CD8-positive, alpha-beta memory T cell (primary cell): ENCODE measurements at regions not wholly inside any gene's neighbourhood (a gene's known extent, or its start where the extent isn't known, plus 50 kb on each side); places are given as distances from the start of the nearest gene placed in this dataset.

Experiments used
- CTCF ChIA-PET: fragments of 350-600 bp; sonication (Branson Sonifier 250); formaldehyde crosslinking; loops from one replicate; lab custom pipeline; 2021; ENCODE audit warnings: antibody characterized with exemption; lab: Charles Lee
- POLR2A ChIA-PET: fragments of 350-600 bp; sonication (Branson Sonifier 250); formaldehyde crosslinking; loops from one replicate; lab custom pipeline; 2021; ENCODE audit warnings: antibody characterized with exemption; lab: Charles Lee
- DNase-seq, 5 donors: peaks; one replicate each; pipeline versions ENCODE4 v3.0.0 to v3.0.0-alpha.2; 2020 to 2022; ENCODE audit warnings: mixed read lengths in 1 of 5
- H3K27ac ChIP-seq: one replicate; pipeline ENCODE4 v1.7.0; 2013; ENCODE audit warnings: low read depth, mild to moderate bottlenecking, low read length, moderate library complexity
- H3K27me3 ChIP-seq: 2 replicates; pipeline ENCODE4 v1.7.0; 2013; ENCODE audit warnings: low read length, mild to moderate bottlenecking; ENCODE audit not compliant: insufficient read depth, poor library complexity, severe bottlenecking
- H3K36me3 ChIP-seq: 2 replicates; pipeline ENCODE4 v1.7.0; 2013; ENCODE audit warnings: mild to moderate bottlenecking, low read length, moderate library complexity; ENCODE audit not compliant: insufficient read depth
- H3K4me1 ChIP-seq: 2 replicates; pipeline ENCODE4 v1.7.0; 2013; ENCODE audit warnings: mild to moderate bottlenecking, low read length, moderate library complexity; ENCODE audit not compliant: insufficient read depth
- H3K4me3 ChIP-seq: 2 replicates; pipeline ENCODE4 v1.7.0; 2013; ENCODE audit warnings: mild to moderate bottlenecking, low read length
- H3K9me3 ChIP-seq: 2 replicates; pipeline ENCODE4 v1.7.0; 2013; ENCODE audit warnings: mild to moderate bottlenecking, low read length
- H3K27ac Mint-ChIP-seq, 8 donors: one replicate each; pipeline ENCODE4 v1.8.0; 2020 to 2021; ENCODE audit warnings: mixed read lengths in 8 of 8, mild to moderate bottlenecking in 6 of 8, inconsistent platforms in 3 of 8, moderate library complexity in 3 of 8
- H3K27me3 Mint-ChIP-seq, 2 donors: one replicate each; pipeline ENCODE4 v1.8.0; 2020 to 2021; ENCODE audit warnings: mixed read lengths in 2 of 2, mild to moderate bottlenecking in 1 of 2, moderate library complexity in 1 of 2
- H3K36me3 Mint-ChIP-seq, 3 donors: one replicate each; pipeline ENCODE4 v1.8.0; 2020 to 2021; ENCODE audit warnings: mixed read lengths in 3 of 3, inconsistent platforms in 1 of 3, mild to moderate bottlenecking in 1 of 3
- H3K4me1 Mint-ChIP-seq, 3 donors: one replicate each; pipeline ENCODE4 v1.8.0; 2020 to 2021; ENCODE audit warnings: mixed read lengths in 3 of 3, inconsistent platforms in 1 of 3, mild to moderate bottlenecking in 1 of 3
- H3K4me3 Mint-ChIP-seq, 7 donors: one replicate each; pipeline ENCODE4 v1.8.0; 2020 to 2021; ENCODE audit warnings: mixed read lengths in 7 of 7, mild to moderate bottlenecking in 6 of 7, moderate library complexity in 4 of 7, inconsistent platforms in 2 of 7
- H3K9me3 Mint-ChIP-seq, 5 donors: one replicate each; pipeline ENCODE4 v1.8.0; 2020 to 2022; ENCODE audit warnings: mixed read lengths in 5 of 5, mild to moderate bottlenecking in 3 of 5, moderate library complexity in 2 of 5, inconsistent platforms in 1 of 5

DNA sequence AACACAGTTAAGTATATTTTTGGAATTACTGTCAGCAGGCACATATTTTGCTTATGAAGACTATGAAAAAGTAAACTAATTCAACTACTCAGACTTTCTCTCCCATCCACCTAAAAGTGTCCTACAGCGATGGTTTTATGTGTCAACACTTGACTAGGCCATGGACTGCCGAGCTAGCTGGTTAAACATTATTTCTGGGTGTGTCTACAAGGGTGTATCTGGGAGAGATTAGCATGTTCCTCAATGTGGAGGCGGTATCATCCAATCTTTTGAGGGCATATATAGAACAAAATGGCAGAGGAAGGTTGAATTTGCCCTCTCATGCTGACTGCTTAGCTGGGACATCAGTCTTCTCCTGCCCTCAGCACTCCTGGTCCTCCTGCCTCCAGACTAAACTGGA, 82.7 kb upstream of the CDYL2 start:
- H3K27me3 ChIP-seq, result no peaks in the 10 kb centered on the region
- Mint-ChIP-seq H3K36me3 (no peaks in the 10 kb centered on the region), H3K9me3 (no peaks in the 10 kb centered on the region), H3K27ac (no peak overlapping the region), H3K27me3 (peaks cover 8 to 20% of the 10 kb centered on the region in 2 donors), H3K4me3 (no peak overlapping the region), H3K4me1 (no peaks in the 10 kb centered on the region)
- H3K27ac ChIP-seq, result no peak overlapping the region
- POLR2A ChIA-PET, result no interaction called here
- no peaks in the 10 kb centered on the region for H3K36me3 ChIP-seq
- CTCF ChIA-PET, result no interaction called here
- H3K9me3 ChIP-seq, result no peaks in the 10 kb centered on the region
- DNase-seq, result no peak
- no peaks in the 10 kb centered on the region for H3K4me1 ChIP-seq
- H3K4me3 ChIP-seq, result no peak overlapping the region

DNA sequence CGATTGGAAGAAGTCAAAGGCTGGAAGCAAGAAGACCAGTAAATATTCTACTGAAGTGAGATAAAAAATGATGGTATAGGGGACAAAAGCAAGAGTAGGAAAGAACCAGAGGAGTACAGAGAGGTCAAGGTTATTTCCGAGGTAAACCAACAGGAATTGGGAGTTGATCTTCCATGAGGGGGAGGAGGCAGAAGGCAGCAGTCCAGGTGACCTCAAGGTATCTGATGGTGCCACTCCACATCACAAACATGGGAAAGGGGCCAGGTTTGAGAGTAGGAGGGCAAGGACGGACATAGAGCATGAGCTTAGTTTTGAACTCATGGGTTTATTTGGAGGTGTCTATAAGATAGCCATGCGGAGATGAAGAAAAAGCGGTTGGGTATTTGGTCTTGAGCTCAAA, 79.4 kb upstream of the CDYL2 start:
- H3K36me3 ChIP-seq, result no peaks in the 10 kb centered on the region
- H3K36me3 Mint-ChIP-seq, result no peaks in the 10 kb centered on the region
- no peaks in the 10 kb centered on the region for H3K9me3 ChIP-seq
- peaks cover 9 to 33% of the 10 kb centered on the region in 2 donors for H3K27me3 Mint-ChIP-seq
- no peak overlapping the region for H3K27ac Mint-ChIP-seq
- ChIA-PET POLR2A (interaction anchor here (0.5 kb wide), 1 partner anchor 42 kb away, joined by 3 read pairs; no protein-coding TSS in a partner anchor), CTCF (no interaction called here)
- H3K4me1 ChIP-seq, result no peaks in the 10 kb centered on the region
- no peak overlapping the region for H3K27ac ChIP-seq
- H3K4me3 ChIP-seq, result no peak overlapping the region
- no peak overlapping the region for H3K4me3 Mint-ChIP-seq
- H3K27me3 ChIP-seq, result no peaks in the 10 kb centered on the region
- no peak for DNase-seq
- no peaks in the 10 kb centered on the region for H3K4me1 Mint-ChIP-seq
- peaks cover 0 to 3% (median 0%) of the 10 kb centered on the region in 5 donors for H3K9me3 Mint-ChIP-seq

DNA sequence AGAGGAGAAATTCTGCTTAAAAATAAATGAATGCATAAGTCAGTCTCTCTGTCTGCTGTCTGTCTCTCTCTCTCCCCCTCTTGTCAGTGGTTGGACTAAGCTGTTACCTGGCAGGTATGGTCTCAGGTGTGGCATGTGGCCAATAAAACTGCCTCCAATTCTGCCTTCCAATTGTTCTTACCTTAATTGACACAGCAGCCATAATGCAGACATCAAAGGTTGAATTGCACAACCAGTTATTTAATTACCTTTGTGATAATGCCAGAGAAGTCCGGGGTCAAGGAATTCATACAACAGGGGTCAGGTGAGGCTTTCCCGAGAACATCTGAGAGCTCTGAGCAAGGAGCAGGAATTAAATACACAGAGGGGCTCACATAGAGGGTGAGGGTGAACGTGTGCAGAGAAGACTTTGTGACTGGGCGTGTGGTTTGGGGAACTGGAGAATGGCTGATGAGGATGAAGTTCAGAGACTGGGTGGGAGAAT, 78.8 kb upstream of the CDYL2 start:
- Histone ChIP-seq H3K4me1 (no peaks in the 10 kb centered on the region), H3K4me3 (no peak overlapping the region), H3K27me3 (no peaks in the 10 kb centered on the region), H3K9me3 (no peaks in the 10 kb centered on the region), H3K36me3 (no peaks in the 10 kb centered on the region), H3K27ac (no peak overlapping the region)
- Mint-ChIP-seq H3K36me3 (no peaks in the 10 kb centered on the region), H3K4me3 (no peak overlapping the region), H3K27me3 (peaks cover 8 to 32% of the 10 kb centered on the region in 2 donors), H3K9me3 (peaks cover 0 to 3% (median 0%) of the 10 kb centered on the region in 5 donors), H3K4me1 (no peaks in the 10 kb centered on the region), H3K27ac (peak overlapping the region in 1 of 8 donors; percentile 6)
- DNase-seq, result no peak
- POLR2A ChIA-PET, result interaction anchor here (0.5 kb wide), 1 partner anchor 43 kb away, joined by 3 read pairs; no protein-coding TSS in a partner anchor
- CTCF ChIA-PET, result no interaction called here

DNA sequence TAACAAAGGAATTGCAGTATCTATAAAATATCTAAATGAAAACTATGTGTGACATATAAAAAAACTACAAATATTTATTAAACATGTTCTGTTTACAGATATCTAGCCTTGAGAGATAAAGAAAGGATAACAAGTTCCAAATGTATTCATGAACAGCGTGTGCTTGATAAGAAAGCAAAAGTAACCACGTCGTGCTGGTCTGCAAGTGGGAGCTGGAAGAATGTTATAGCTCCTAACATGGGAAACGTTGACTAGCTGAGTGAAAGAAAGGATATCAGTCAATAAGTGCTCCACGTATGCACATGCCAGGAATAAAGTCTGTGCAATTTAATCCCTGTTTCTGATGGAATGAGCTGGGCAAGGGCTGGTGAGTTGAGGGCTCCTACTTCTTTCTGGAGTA, 71.2 kb upstream of the CDYL2 start:
- POLR2A ChIA-PET, result no interaction called here
- no peaks in the 10 kb centered on the region for H3K4me1 Mint-ChIP-seq
- no peaks in the 10 kb centered on the region for H3K36me3 ChIP-seq
- H3K4me3 Mint-ChIP-seq, result no peak overlapping the region
- CTCF ChIA-PET, result no interaction called here
- H3K27me3 ChIP-seq, result no peaks in the 10 kb centered on the region
- no peak overlapping the region for H3K27ac ChIP-seq
- no peak overlapping the region for H3K4me3 ChIP-seq
- no peaks in the 10 kb centered on the region for H3K36me3 Mint-ChIP-seq
- H3K9me3 ChIP-seq, result no peaks in the 10 kb centered on the region
- H3K27ac Mint-ChIP-seq, result no peak overlapping the region
- H3K9me3 Mint-ChIP-seq, result peaks cover 0 to 3% (median 0%) of the 10 kb centered on the region in 5 donors
- no peaks in the 10 kb centered on the region for H3K4me1 ChIP-seq
- no peak for DNase-seq
- peaks cover 6 to 51% of the 10 kb centered on the region in 2 donors for H3K27me3 Mint-ChIP-seq

DNA sequence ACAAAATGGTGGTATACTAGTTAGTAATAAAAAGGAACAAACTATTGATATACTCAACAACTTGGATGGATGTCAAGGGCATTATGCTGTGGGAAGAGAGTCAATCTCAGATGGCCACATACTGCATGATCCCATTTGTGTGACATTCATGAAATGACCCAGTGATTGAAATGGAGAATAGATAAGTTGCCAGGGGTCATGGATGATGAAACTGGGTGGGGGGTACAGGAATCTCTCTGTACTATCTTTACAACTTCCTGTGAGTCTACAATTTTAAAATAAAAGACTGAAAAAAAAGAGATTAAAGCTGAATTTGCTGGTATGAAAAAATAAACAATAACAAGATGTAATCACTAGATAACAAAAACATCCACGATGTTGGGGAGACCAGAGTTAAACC, 70.5 kb upstream of the CDYL2 start:
- no peak overlapping the region for H3K27ac Mint-ChIP-seq
- CTCF ChIA-PET, result no interaction called here
- no peaks in the 10 kb centered on the region for H3K36me3 Mint-ChIP-seq
- H3K9me3 Mint-ChIP-seq, result peaks cover 0 to 2% (median 0%) of the 10 kb centered on the region in 5 donors
- Histone ChIP-seq H3K27me3 (no peaks in the 10 kb centered on the region), H3K4me3 (no peak overlapping the region), H3K36me3 (no peaks in the 10 kb centered on the region), H3K4me1 (no peaks in the 10 kb centered on the region), H3K9me3 (no peaks in the 10 kb centered on the region), H3K27ac (no peak overlapping the region)
- peaks cover 6 to 52% of the 10 kb centered on the region in 2 donors for H3K27me3 Mint-ChIP-seq
- no peak for DNase-seq
- POLR2A ChIA-PET, result no interaction called here
- no peak overlapping the region for H3K4me3 Mint-ChIP-seq
- no peaks in the 10 kb centered on the region for H3K4me1 Mint-ChIP-seq

DNA sequence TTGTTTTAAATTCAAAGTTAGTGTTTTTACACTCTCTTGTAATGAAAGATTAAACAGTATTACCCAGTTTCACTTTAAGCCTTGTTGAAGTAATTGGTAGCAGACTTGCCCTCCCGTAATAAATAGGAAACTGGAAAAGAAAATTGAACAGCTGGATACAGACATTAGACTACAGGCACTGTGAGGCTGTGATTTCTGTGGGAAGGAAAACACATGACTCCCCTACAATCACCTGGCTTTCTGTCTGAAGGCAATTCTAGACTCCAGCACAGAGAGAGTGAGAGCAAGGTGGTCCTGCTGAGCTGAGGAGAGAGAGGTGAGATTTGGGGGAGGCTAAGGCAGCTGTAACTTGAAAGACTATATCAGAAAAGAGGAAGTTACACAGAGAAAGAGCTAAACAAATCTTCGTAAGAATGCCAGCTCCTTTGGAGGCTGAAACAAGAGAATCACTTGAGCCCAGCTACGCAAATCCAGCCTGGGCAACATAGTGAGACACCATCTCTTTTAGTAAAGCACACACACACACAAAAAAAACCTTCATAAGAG, 57.8 kb upstream of the CDYL2 start:
- Mint-ChIP-seq H3K9me3 (peaks cover 13 to 22% (median 17%) of the 10 kb centered on the region in 5 donors), H3K27me3 (peaks cover 14 to 49% of the 10 kb centered on the region in 2 donors), H3K4me1 (no peaks in the 10 kb centered on the region), H3K36me3 (no peaks in the 10 kb centered on the region), H3K27ac (no peak overlapping the region), H3K4me3 (no peak overlapping the region)
- CTCF ChIA-PET, result no interaction called here
- DNase-seq, result no peak
- no peaks in the 10 kb centered on the region for H3K27me3 ChIP-seq
- H3K36me3 ChIP-seq, result no peaks in the 10 kb centered on the region
- H3K27ac ChIP-seq, result no peak overlapping the region
- H3K4me1 ChIP-seq, result no peaks in the 10 kb centered on the region
- POLR2A ChIA-PET, result no interaction called here
- no peak overlapping the region for H3K4me3 ChIP-seq
- peaks cover 4% of the 10 kb centered on the region for H3K9me3 ChIP-seq
